HG03575 (cell line): ENCODE measurements at regions not wholly inside any gene's neighbourhood (a gene's known extent, or its start where the extent isn't known, plus 50 kb on each side); places are given as distances from the start of the nearest gene placed in this dataset.

Experiments used
- ATAC-seq: cut with Tn5 transposase; IDR thresholded peaks from one replicate; pipeline ENCODE4 v1.9.1; 2021; ENCODE audit not compliant: unreplicated experiment, insufficient number of reproducible peaks, low FRiP score; ENCODE audit errors: extremely low read depth

DNA sequence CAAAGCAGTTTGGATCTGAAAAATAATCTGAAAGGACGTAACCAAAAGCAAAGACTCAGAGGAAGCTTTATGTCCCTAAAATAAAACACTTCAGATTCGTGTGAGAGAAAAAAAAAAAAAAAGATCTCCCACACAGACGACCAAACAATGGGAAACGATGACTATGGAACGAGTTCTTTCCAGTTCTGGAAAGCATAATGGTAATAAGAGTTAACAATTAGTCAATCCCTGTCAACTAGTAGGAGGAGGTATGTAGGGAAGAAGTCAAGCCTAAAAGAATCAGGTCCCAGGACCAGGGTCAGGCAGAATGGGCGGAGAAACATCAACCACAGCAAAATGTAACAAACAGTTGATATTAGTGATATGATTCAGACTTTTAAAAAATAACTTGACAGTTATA lies 170.3 kb upstream of the SETBP1 start:
- ATAC-seq: no peak

DNA sequence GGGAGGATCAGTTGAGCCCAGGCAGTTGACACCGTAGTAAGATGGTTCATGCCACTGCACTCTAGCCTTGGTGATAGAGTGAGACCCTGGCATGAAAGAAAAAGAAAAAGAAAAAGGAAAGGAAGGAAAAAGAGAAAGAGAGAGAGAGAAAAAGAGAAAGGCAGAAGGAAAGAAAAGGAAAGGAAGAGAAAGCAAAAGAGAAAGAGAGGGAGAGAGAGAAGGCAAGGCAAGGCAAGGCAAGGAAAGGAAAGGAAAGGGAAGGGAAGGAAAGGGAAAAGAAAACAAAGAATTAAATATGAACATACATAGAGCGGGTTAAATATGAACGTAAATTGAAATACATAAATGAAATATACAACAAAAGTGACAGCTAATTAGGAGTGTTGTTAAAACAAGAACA lies 167.5 kb upstream of the SETBP1 start:
- ATAC-seq: no peak

DNA sequence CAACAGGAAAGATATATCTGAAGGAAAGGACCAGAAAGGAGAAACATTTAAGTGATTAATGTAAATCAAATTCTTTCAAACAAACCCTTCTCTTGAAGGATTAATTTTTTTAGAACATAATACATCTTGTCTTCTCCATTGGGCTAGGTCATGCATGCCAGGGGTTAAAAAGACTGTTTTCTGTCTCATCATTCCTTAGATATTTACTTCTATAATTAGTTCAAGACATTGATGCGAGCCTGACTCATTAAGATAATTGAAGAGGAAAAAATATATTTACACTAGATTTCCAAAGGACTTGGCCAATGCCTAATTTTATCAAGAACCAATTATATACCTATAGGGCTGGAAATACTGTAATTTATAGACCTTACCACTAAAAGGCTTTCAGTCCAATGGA lies 166.6 kb upstream of the SETBP1 start:
- ATAC-seq: no peak

DNA sequence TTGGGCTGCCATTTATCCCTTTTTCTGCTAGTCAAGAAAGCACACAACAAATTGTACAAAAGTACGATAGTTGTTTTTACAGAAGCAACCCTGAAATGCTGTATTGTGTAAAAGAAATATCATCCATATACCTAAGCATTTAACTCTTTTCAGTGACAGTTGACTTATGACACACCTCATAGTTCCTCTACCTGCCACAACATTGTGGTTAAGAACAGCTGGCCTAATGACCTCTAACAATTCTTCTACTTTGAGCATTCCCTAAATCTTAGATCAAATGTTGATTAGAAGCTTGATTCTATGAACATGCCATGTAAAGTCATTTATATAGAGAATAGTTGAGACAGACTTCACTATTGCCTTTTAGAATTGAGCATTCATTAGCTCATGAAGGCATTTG lies 165.9 kb upstream of the SETBP1 start:
- no peak for ATAC-seq

- no peak for ATAC-seq
Observed at GRCh38 chr18:44516450-44516849, 164.2 kb upstream of the SETBP1 start.

DNA sequence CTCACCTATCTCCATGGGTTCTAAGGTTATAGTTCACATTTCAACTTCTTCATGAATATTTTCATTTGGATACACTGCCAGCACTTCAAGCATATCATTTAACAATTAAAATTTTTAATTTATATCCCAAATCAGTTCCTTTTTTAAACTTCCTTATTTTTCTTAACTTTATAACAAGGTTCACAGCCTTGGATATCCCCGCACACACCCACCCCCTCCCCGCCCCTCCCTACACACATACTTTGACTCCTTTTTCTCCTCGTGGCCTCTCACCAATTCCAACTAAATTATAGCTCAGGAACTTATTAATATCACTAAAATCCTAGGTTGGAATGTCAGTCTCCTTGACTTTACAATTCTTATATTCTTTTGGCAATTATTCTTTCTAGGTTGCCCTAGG lies 163.6 kb upstream of the SETBP1 start:
- no peak for ATAC-seq

GRCh38 chr18:44518091-44518615 lies 162.5 kb upstream of the SETBP1 start:
- no peak for ATAC-seq

GRCh38 chr18:44518666-44519065 lies 162.0 kb upstream of the SETBP1 start:
- no peak for ATAC-seq

- no peak for ATAC-seq
Observed at GRCh38 chr18:44520981-44521667, 159.6 kb upstream of the SETBP1 start.

- no peak for ATAC-seq
Observed at GRCh38 chr18:44521668-44522022, 159.0 kb upstream of the SETBP1 start.

DNA sequence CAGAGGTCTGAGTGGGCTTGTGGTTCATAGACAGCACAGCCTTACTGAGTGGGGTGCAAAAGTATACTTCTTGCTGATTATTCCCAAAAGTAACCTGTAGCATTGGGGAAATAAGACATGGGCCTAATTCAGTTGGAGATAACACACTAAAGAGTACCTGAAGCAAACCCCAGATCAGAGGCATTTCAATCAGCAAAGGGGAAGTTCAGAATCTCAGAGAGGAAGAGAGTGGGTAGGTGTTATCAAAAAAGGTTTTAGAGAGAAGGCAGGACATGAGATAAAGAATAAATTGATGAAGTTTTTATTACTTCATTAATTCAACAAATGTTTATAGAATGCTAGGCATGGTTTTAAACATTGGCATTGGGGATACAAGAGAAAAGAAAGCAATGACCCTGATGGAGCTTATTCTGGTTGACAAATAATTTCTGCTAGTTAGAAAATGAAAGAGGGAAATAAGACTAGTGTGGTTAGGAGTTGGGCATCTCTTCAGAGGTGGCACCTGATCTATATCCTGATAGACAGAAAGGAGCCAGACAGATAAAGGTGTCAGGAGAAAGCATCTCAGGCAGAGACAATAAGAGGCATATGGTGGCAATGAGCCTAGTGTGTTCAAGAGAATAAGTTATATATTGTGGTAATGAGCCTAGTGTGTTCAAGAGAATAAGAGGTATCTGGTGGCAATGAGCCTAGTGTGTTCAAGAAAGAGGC lies 153.8 kb upstream of the SETBP1 start:
- no peak for ATAC-seq

DNA sequence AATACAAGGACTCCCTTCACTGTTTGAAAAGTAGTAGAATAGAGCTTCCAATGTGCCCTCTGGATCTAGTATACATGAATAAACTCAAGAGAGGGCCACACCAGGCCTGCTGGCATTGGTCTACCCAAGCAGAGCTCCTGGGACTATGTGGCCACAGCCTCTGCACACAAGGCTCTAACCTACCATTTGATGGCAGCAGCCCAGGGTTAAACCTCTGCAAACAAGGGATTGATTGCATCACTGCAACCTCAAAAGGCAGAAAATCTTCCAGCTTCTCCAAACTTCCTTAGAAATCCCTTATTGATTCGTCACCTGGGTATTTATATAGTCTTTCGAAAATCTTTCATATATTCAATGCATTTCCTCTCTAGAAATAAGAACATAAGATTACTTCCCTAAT lies 147.6 kb upstream of the SETBP1 start:
- ATAC-seq: no peak

GRCh38 chr18:44536046-44536445 lies 144.6 kb upstream of the SETBP1 start:
- no peak for ATAC-seq

- ATAC-seq: no peak
Observed at GRCh38 chr18:44536619-44537018, 144.1 kb upstream of the SETBP1 start.

- ATAC-seq: no peak
Observed at GRCh38 chr18:44537526-44537925, 143.2 kb upstream of the SETBP1 start.

GRCh38 chr18:44539926-44540325 lies 140.8 kb upstream of the SETBP1 start:
- ATAC-seq: no peak

GRCh38 chr18:44541159-44541558 lies 139.5 kb upstream of the SETBP1 start:
- no peak for ATAC-seq

GRCh38 chr18:44541781-44542180 lies 138.9 kb upstream of the SETBP1 start:
- no peak for ATAC-seq

- ATAC-seq: no peak
Observed at GRCh38 chr18:44543387-44543786, 137.3 kb upstream of the SETBP1 start.

DNA sequence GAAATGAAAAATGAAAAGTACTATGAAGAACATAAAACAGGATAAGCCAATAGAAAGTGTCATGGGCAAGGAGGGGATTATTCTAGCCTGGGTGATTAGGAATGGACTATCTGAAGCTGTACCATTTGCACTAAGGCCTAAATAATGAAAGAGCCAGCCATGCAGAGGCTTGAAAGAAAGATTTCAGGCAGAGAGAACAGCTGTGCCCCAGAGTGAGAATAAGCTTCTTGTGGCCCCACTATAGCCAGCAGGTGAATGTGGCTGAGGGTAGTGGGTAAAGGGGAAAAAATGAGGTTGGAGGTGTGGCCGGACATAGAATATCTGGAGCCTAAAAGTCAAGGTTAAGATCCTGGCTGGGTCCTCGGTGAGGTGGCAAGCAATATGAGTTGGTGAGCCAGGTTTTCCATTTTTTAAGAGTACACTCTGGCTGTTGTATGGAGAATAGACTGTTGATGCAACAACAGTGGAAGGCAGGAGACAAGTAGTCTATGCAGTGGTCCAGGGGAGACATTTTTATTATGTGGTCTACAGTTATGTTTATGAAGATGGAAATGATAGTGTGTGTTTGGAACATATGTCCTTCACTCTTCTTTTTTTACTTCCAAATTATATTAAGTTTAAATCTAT lies 135.2 kb upstream of the SETBP1 start:
- no peak for ATAC-seq
